NK-92 treated with Interleukin-12 subunit alpha and Interleukin-12 subunit beta, amount 100 ng/mL, for 24 hours (cell line): ENCODE measurements at regions not wholly inside any gene's neighbourhood (a gene's known extent, or its start where the extent isn't known, plus 50 kb on each side); places are given as distances from the start of the nearest gene placed in this dataset.

Experiments
- DNase-seq: peaks from one replicate; lab custom pipeline; 2025; lab: John Stamatoyannopoulos, UW

GRCh38 chr12:126384026-126384564, 1318.9 kb downstream of the AACS start:
- DNase-seq = no peak

GRCh38 chr12:126385785-126386184, 1320.5 kb downstream of the AACS start:
- no peak for DNase-seq

GRCh38 chr12:126389220-126389841, 1324.1 kb downstream of the AACS start:
- DNase-seq = no peak

- no peak for DNase-seq
These were observed 1324.7 kb downstream of the AACS start for GRCh38 chr12:126389961-126390360.

GRCh38 chr12:126390969-126391566, 1325.8 kb downstream of the AACS start:
- no peak for DNase-seq

GRCh38 chr12:126396536-126396935, 1331.3 kb downstream of the AACS start:
- no peak for DNase-seq

- no peak for DNase-seq
These were observed 1331.9 kb downstream of the AACS start for GRCh38 chr12:126397071-126397581.

- no peak for DNase-seq
These were observed 1332.4 kb downstream of the AACS start for GRCh38 chr12:126397660-126398059.

- DNase-seq = no peak
These were observed 1335.6 kb downstream of the AACS start for GRCh38 chr12:126400831-126401230.

- no peak for DNase-seq
These were observed 1339.2 kb downstream of the AACS start for GRCh38 chr12:126404293-126404881.

- no peak for DNase-seq
These were observed 1353.2 kb downstream of the AACS start for GRCh38 chr12:126418400-126418799.

GRCh38 chr12:126419131-126419530, 1353.9 kb downstream of the AACS start:
- no peak for DNase-seq

- no peak for DNase-seq
These were observed 1359.5 kb downstream of the AACS start for GRCh38 chr12:126424696-126425095.

GRCh38 chr12:126425264-126425663, 1360.0 kb downstream of the AACS start:
- no peak for DNase-seq

GRCh38 chr12:126428769-126429168, 1363.5 kb downstream of the AACS start:
- DNase-seq = no peak

- DNase-seq = no peak
These were observed 1365.7 kb downstream of the AACS start for GRCh38 chr12:126430921-126431320.

GRCh38 chr12:126431767-126432166, 1366.5 kb downstream of the AACS start:
- no peak for DNase-seq

- no peak for DNase-seq
These were observed 1367.5 kb downstream of the AACS start for GRCh38 chr12:126432780-126433179.

- DNase-seq = no peak
These were observed 1369.3 kb downstream of the AACS start for GRCh38 chr12:126434412-126434985.

GRCh38 chr12:126436041-126436440, 1370.8 kb downstream of the AACS start:
- DNase-seq = no peak

GRCh38 chr12:126437934-126438333, 1372.7 kb downstream of the AACS start:
- no peak for DNase-seq

- DNase-seq = no peak
These were observed 1378.7 kb downstream of the AACS start for GRCh38 chr12:126443977-126444376.

- DNase-seq = no peak
These were observed 1382.1 kb downstream of the AACS start for GRCh38 chr12:126447346-126447745.
